AG20443 (cell line): ENCODE measurements at regions not wholly inside any gene's neighbourhood (a gene's known extent, or its start where the extent isn't known, plus 50 kb on each side); places are given as distances from the start of the nearest gene placed in this dataset.
"Not testable (repeated sequence)": the region's sequence is repeated elsewhere in the genome, so short reads cannot be mapped to it uniquely, and the experiment has no call there.

ENCODE experiments used
- DNase-seq: peaks from one replicate; pipeline ENCODE4 v3.0.0; 2012; ENCODE audit warnings: low spot score, mixed read lengths

GRCh38 chr21:31609081-31609480 lies 50.4 kb upstream of the SOD1 start:
- DNase-seq = no peak

DNA sequence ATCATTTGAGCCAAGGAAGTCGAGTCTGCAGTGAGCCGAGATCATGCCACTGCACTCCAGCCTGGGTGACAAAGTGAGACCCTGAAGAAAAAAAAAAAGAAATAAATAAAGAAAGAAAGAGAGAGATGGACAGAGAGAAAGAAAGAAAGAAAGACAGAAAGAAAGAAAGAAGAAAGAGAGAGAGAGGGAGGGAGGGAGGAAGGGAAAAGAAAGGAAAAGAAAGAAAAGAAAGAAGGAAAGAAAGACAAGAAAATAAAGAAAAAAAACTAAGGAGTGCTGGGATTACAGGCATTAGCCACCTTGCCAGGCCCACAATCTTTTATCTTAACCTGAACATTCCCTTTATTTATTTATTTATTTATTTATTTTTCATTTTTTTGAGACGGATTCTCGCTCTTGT lies 51.7 kb upstream of the SOD1 start:
- DNase-seq = no peak

DNA sequence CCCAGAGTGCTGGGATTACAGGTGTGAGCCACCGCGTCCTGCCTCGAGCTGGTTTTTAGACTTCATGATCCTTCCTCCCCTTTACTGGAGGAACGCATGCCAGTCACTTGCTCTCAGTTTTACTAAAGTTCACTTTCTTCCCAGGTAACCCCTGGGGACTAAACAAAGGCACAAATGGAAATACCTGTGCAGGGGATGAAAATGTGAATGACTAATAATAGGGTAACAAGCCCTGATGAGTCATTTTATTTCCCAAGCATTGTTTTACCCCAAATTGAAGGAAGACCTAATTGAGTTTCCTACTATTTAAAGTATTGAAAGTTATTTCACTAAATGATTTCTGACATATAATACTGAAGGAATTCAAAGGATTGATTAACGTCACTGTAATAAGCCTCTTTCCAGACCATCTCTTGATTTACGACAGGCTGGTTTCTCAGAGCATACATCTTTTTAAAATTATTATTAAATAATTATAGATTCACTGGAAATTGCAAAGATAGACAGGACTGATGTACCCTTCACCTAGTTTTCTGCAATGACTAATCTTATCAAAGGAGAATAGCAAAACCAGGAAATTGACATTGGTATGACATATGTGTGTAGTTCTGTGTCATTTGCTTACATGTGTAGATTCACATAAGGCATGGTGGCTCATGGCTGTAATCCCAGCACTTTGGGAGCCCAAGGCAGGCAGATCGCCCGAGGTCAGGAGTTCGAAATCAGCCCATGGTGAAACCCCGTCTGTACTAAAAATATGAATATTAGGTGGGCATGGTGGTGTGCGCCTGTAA lies 53.2 kb upstream of the SOD1 start:
- no peak for DNase-seq

- DNase-seq = peak; percentile 76
These were observed 54.8 kb upstream of the SOD1 start for GRCh38 chr21:31604591-31605190.

DNA sequence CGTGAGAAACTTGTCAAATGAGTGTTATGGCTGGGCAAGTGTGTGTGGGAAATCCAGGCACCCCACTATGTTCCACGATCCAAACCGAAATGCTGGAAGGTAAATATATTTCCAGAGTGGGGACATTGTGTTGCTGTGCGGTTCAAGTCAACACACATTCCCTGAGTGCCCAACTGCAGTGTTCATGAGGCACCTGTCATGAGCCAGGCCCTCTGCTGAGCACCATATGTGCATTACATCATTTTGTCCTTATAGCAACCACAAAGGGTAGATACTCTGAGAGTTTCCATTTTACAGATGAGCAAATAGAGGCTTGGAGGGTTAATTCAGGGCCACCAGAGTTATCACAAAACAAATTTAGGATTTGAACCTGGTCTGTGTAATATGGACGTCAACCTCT lies 59.9 kb upstream of the SOD1 start:
- DNase-seq = no peak

- no peak for DNase-seq
These were observed 60.5 kb upstream of the SOD1 start for GRCh38 chr21:31599013-31599412.

GRCh38 chr21:31597683-31598082 lies 61.8 kb upstream of the SOD1 start:
- DNase-seq = no peak

DNA sequence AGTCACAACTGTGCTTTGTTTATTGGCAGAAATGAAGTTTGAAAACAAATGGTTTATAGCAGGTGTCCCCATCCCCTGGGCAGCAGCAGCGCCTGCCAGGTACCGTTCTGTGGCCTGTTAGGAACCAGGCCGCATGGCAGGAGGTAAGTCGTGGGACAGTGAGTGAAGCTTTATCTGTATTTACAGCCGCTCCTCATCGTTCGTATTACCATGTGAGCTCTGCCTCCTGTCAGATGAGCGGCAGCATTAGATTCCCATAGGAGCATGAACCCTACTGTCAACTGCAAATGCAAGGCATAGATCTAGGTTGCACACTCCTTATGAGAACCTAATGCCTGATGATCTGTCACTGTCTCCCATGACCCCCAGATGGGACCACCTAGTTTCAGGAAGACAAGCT lies 63.4 kb upstream of the SOD1 start:
- DNase-seq = no peak

GRCh38 chr21:31594726-31595125 lies 64.8 kb upstream of the SOD1 start:
- no peak for DNase-seq

- no peak for DNase-seq
These were observed 65.2 kb upstream of the SOD1 start for GRCh38 chr21:31594279-31594678.

DNA sequence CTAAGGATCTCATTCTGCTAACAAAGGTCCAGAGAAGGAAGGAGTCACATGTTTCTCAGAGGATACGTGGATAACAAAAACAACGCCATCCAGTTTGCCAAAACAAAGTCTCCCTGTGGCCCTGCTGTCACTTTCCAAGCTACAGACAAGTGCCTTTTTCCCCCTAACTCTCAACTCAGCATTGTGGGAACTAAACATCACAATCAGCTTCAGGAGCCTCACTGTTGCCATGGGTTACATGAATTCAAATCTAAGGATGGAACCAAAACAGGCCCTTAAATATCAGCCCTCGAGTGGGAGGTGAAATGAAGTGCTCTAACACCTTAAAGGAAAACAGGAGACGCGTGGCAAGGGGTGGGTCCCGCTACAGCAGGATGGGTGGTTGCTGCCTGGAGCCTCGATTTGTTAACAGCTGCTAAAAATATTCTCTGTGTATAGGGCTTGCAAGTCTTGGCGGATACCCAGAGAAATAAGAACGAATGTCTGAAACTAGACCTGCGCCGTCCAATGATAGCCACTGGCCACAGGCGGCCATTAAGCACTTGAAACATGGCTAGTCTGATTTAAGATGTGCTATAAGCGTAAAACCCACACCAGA lies 66.4 kb upstream of the SOD1 start:
- DNase-seq = no peak

- no peak for DNase-seq
These were observed 67.0 kb upstream of the SOD1 start for GRCh38 chr21:31592516-31592915.

DNA sequence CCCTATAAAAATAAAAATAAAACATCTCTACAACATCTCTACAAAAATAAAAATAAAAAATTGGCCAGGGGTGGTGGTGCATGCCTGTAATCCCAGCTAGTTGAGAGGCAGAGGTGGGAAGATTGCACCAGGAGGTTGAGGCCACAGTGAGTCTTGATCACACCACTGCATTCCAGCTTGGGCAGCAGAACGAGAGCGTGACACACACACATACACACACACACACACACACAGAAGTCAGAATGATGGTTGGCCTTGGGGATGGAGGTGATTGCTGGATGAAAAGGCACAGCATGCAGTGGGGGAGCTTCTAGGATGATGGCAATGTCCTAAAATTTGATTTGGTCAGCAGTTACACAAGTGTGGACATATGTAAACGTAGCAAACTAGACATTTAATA lies 69.7 kb upstream of the SOD1 start:
- DNase-seq = no peak

DNA sequence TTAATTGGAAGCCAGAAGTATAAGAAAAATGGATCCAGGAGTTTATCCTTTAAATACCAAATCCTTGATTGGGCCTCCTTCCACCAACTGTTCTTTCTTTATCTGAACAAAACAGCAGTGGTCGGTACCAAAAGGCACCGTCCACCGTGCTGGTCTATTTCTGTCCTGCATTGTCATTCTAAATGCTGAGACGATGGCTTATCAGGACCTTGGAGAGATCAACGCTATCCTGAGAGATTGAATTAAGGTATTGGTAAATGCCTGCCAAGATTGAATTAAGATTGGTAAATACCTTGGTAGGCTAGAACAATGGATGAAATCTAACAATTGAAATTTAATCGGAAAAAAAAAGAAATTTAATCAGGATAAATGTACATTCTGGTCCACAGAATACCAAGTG lies 73.4 kb upstream of the SOD1 start:
- no peak for DNase-seq

GRCh38 chr21:31583937-31584336 lies 75.6 kb upstream of the SOD1 start:
- not testable (repeated sequence) for DNase-seq

- DNase-seq = no peak
These were observed 76.0 kb upstream of the SOD1 start for GRCh38 chr21:31583498-31583897.

GRCh38 chr21:31580866-31581276 lies 78.6 kb upstream of the SOD1 start:
- DNase-seq = peak; percentile 74

- no peak for DNase-seq
These were observed 82.2 kb upstream of the SOD1 start for GRCh38 chr21:31577271-31577670.

DNA sequence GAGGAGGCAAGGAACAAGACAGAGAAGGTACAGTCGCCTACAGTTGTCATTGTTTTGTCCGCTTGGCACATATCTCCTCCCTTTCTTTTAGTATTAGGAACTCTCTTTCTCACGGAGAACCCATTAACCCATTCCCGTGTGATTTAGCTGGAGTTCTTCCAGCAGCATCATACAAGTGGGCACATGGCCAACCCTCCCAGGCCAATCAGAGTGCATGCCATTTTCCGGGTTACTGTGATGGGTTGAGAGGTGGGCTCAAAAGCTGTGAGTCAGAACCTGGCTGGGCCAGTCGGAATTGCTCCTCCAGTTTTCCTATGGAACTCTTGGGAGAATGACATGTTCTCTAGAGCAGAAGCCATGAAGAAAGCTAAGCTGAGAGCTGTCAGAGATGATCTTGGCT lies 83.1 kb upstream of the SOD1 start:
- no peak for DNase-seq

GRCh38 chr21:31573217-31573616 lies 86.3 kb upstream of the SOD1 start:
- no peak for DNase-seq

DNA sequence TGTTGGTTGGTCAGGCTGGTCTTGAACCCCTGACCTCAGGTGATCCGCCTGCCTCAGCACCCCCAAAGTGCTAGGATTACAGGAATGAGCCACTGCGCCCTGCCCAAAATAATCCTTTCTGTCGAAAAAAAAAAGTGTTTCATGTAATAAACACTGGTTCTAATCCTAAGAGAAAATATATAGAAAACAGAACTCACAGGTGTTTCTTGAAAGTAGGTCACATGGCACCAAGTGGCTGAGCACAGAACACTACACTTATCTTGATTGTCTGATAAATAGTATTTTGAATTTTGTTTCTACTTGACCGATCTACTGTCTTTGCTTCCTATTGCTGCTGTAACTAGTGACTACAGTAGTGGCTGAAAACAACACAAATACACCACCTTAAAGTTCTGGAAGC lies 87.6 kb upstream of the SOD1 start:
- DNase-seq = no peak

- no peak for DNase-seq
These were observed 88.5 kb upstream of the SOD1 start for GRCh38 chr21:31570824-31571566.

DNA sequence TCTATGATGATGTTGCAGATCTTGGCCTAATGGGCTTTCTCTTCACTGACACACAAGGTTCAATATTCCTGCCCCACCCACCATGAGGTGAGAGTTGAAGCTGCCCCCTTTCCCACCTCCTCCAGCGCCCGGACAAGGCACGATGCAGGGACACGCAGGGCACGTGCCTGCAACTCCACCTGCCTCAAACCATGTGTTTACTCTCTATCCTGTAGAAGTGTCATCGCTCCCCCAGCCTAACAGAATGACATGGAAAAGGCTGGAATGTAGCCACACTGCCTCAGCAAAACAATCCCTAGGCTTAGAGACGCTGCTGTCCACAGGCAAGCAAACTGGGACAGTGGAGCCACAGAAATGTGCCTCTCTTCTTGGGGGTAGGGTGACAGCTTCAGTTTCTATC lies 92.9 kb upstream of the SOD1 start:
- no peak for DNase-seq
